Spleen (tissue), 7 donors: ENCODE measurements at regions not wholly inside any gene's neighbourhood (a gene's known extent, or its start where the extent isn't known, plus 50 kb on each side); places are given as distances from the start of the nearest gene placed in this dataset.

Source experiments
- POLR2A ChIP-seq, 3 donors: fragments of 450-650 bp; IDR thresholded peaks; one replicate each; pipeline ENCODE4 v1.5.1; 2017; ENCODE audit warnings: antibody characterized with exemption in 3 of 3, mild to moderate bottlenecking in 1 of 3
- POLR2AphosphoS5 ChIP-seq, 3 donors: sonication (generic); formaldehyde crosslinking; IDR thresholded peaks; one replicate each; pipeline ENCODE4 v1.5.1; 2017; ENCODE audit warnings: antibody characterized with exemption in 3 of 3
- TF ChIP-seq, protein P1 (sequence below), 11 experiments: fragments of 200-600 bp in 7 of 11; fragments of 450-650 bp in 4 of 11; sonication (generic) in 4 of 11; IDR thresholded peaks in 8 of 11; conservative IDR thresholded peaks in 3 of 11; 1 replicate in 7 of 11; 2 replicates in 4 of 11; pipeline versions ENCODE4 v1.4.0 to v1.8.0; 2016 to 2021; ENCODE audit warnings: antibody characterized with exemption in 11 of 11, inconsistent platforms in 4 of 11, mild to moderate bottlenecking in 1 of 11
- donor health status: DM: no; HTN: no; CAD: no; lungs with moderate emphysema.
- donor health status: DM: no; HTN: no; CAD: no.
- donor health status: DM: no; HTN: no; CAD: no.

DNA sequence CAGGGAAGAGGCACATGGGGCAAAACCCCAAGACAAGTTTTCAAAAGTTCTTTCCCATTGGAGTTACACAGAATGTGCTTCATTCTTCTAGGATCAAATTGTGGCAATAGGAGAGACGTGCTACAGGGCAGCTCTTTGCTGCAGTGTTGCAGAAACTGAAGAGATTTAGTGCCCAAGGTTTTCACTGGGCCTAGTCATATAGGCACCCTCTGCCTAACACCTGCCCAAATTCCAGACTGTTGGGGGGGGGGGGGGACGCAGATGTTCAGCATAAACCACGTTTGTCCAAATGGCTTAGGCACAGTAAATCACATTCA, 346.8 kb upstream of the ZNF717 start:
- TF ChIP-seq, protein P1, sequence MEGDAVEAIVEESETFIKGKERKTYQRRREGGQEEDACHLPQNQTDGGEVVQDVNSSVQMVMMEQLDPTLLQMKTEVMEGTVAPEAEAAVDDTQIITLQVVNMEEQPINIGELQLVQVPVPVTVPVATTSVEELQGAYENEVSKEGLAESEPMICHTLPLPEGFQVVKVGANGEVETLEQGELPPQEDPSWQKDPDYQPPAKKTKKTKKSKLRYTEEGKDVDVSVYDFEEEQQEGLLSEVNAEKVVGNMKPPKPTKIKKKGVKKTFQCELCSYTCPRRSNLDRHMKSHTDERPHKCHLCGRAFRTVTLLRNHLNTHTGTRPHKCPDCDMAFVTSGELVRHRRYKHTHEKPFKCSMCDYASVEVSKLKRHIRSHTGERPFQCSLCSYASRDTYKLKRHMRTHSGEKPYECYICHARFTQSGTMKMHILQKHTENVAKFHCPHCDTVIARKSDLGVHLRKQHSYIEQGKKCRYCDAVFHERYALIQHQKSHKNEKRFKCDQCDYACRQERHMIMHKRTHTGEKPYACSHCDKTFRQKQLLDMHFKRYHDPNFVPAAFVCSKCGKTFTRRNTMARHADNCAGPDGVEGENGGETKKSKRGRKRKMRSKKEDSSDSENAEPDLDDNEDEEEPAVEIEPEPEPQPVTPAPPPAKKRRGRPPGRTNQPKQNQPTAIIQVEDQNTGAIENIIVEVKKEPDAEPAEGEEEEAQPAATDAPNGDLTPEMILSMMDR (IDR thresholded peaks at IDR 0.05 in 8 of 11, conservative IDR thresholded peaks at IDR 0.05 in 3 of 11): no peak
- TF ChIP-seq POLR2AphosphoS5 (IDR thresholded peaks at IDR 0.05) (no peak), POLR2A (IDR thresholded peaks at IDR 0.05) (no peak)
